HUES48 (cell line): ENCODE measurements at regions not wholly inside any gene's neighbourhood (a gene's known extent, or its start where the extent isn't known, plus 50 kb on each side); places are given as distances from the start of the nearest gene placed in this dataset.

ENCODE experiments used
- H3K27ac ChIP-seq: one replicate; pipeline ENCODE4 v1.7.0; 2013; ENCODE audit warnings: low read depth, low read length, inconsistent platforms
- H3K27me3 ChIP-seq: 2 replicates; pipeline ENCODE4 v1.6.1; 2013; ENCODE audit warnings: mild to moderate bottlenecking, low read length; ENCODE audit not compliant: control insufficient read depth, insufficient read depth
- H3K36me3 ChIP-seq: 2 replicates; pipeline ENCODE4 v1.6.1; 2013; ENCODE audit warnings: low read length; ENCODE audit not compliant: control insufficient read depth, insufficient read depth
- H3K4me1 ChIP-seq: 2 replicates; pipeline ENCODE4 v1.6.1; 2013; ENCODE audit warnings: mild to moderate bottlenecking, low read length; ENCODE audit not compliant: control insufficient read depth, insufficient read depth
- H3K4me3 ChIP-seq: 2 replicates; pipeline ENCODE4 v1.5.1; 2013; ENCODE audit warnings: mild to moderate bottlenecking, low read depth, low read length
- H3K9ac ChIP-seq: 2 replicates; pipeline ENCODE4 v1.6.1; 2013; ENCODE audit warnings: mild to moderate bottlenecking, low read depth, low read length, moderate library complexity
- H3K9me3 ChIP-seq: 2 replicates; pipeline ENCODE4 v1.6.1; 2013; ENCODE audit warnings: low read length; ENCODE audit not compliant: control insufficient read depth, insufficient read depth

GRCh38 chr4:24330573-24330972 lies 253.8 kb downstream of the DHX15 start:
- no peaks in the 10 kb centered on the region for H3K9me3 ChIP-seq
- H3K36me3 ChIP-seq, result peaks cover 7% of the 10 kb centered on the region; the same call in 1 of the 2 replicates
- no peak overlapping the region for H3K9ac ChIP-seq
- peaks cover 12% of the 10 kb centered on the region for H3K4me1 ChIP-seq
- no peak overlapping the region for H3K27ac ChIP-seq
- no peak overlapping the region for H3K4me3 ChIP-seq
- no peaks in the 10 kb centered on the region for H3K27me3 ChIP-seq

DNA sequence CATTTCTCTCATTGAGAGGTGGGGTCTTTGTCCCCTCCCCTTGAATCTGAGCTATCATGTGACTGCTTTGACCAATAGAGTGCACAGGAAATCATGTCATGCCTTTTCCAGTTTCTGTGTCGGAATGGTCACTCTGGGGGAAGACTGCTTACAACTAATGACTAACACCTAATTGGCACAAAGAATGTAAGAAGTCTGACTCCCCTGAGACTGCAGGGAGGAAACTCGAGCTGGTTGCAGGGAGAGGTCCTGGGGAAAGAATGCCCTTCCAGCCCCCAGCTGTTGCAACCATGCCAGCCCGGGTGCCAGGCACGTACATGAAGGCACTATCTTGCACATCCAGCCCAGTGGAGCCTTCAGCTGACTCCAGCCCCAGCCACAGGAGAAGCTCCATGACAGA lies 254.2 kb downstream of the DHX15 start:
- H3K9ac ChIP-seq, result no peak overlapping the region
- H3K36me3 ChIP-seq, result peaks cover 7% of the 10 kb centered on the region; the same call in 1 of the 2 replicates

GRCh38 chr4:24328711-24329110 lies 255.6 kb downstream of the DHX15 start:
- no peaks in the 10 kb centered on the region for H3K27me3 ChIP-seq
- peaks cover 12% of the 10 kb centered on the region for H3K4me1 ChIP-seq
- no peak overlapping the region for H3K27ac ChIP-seq
- H3K9me3 ChIP-seq, result no peaks in the 10 kb centered on the region
- peaks cover 7% of the 10 kb centered on the region; the same call in 1 of the 2 replicates for H3K36me3 ChIP-seq
- no peak overlapping the region for H3K4me3 ChIP-seq
- H3K9ac ChIP-seq, result no peak overlapping the region

More for the DNA sequence above, 254.2 kb downstream of the DHX15 start:
- no peaks in the 10 kb centered on the region for H3K9me3 ChIP-seq
- H3K27me3 ChIP-seq, result no peaks in the 10 kb centered on the region
- H3K27ac ChIP-seq, result no peak overlapping the region
- no peak overlapping the region for H3K4me3 ChIP-seq
- peaks cover 12% of the 10 kb centered on the region for H3K4me1 ChIP-seq

DNA sequence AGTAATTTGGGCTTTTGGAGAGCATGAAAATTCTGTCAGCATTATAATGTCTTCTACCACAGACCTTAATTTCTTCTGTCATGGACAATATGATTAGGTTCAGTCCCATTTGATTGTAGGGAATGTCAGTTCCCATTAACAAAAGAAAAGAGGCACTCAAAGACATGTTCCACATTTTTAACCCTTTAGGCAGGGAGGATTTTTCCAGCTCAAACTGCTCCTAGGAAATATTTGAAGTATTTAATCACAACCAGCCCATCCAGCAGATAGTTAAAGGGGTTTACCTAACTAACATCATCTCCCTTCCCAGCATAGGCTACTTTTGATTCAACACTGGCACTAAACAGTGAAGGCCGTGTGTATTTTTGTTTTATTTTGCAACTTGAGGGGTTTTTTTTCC lies 256.0 kb downstream of the DHX15 start:
- Histone ChIP-seq H3K36me3 (peaks cover 7% of the 10 kb centered on the region; the same call in 1 of the 2 replicates), H3K4me3 (no peak overlapping the region), H3K27ac (no peak overlapping the region)

DNA sequence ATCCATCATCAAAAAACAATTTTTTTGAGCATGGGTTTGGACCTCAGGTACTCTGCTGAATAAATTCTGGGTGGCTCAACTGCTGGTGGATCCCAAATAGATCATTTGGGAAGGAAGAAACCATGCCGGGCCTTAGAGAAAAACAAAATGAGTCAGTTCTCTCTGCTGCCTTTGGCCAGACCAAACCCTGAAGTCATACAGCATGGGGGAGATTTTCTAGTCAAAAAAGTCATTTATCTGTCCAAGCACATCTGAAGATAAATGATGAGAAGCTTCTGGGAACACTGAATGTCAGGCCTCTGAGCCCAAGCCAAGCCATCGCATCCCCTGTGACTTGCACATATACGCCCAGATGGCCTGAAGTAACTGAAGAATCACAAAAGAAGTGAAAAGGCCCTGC lies 261.4 kb downstream of the DHX15 start:
- Histone ChIP-seq H3K4me3 (peak overlapping the region; percentile 4; the same call in 1 of the 2 replicates), H3K27me3 (peaks cover 8% of the 10 kb centered on the region; the same call in 1 of the 2 replicates), H3K9me3 (no peaks in the 10 kb centered on the region), H3K4me1 (peaks cover 40% of the 10 kb centered on the region), H3K36me3 (no peaks in the 10 kb centered on the region), H3K9ac (peak overlapping the region; percentile 6; the same call in 1 of the 2 replicates), H3K27ac (peak overlapping the region; percentile 26)

More for the DNA sequence above, 256.0 kb downstream of the DHX15 start:
- Histone ChIP-seq H3K9ac (no peak overlapping the region), H3K27me3 (no peaks in the 10 kb centered on the region), H3K9me3 (no peaks in the 10 kb centered on the region), H3K4me1 (peaks cover 12% of the 10 kb centered on the region)

GRCh38 chr4:24322511-24322910 lies 261.8 kb downstream of the DHX15 start:
- no peaks in the 10 kb centered on the region for H3K36me3 ChIP-seq
- peaks cover 8% of the 10 kb centered on the region; the same call in 1 of the 2 replicates for H3K27me3 ChIP-seq
- peak overlapping the region; percentile 44; the same call in 1 of the 2 replicates for H3K4me3 ChIP-seq
- peak overlapping the region; percentile 53 for H3K27ac ChIP-seq
- H3K4me1 ChIP-seq, result peaks cover 43% of the 10 kb centered on the region
- no peak overlapping the region for H3K9ac ChIP-seq
- no peaks in the 10 kb centered on the region for H3K9me3 ChIP-seq

DNA sequence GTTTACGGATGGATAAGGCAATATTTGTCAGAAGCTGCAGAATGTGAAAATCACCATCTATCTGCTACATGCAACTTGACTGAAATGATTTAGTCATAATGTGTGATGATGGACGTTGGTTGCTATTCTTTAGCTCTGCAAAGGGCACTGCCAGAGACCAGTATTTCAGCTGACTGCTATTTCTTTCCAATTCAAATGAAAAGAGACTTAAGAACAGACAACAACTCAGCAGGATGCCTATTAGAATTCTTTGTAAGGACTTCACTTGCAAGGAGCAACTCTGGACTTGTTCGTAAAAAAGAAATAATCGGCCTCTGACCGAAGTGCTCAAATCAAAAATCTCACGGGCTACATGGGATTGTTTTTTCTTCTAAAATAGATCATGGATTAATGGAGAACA lies 262.7 kb downstream of the DHX15 start:
- Histone ChIP-seq H3K9ac (peak overlapping the region; percentile 34; the same call in 1 of the 2 replicates), H3K4me3 (peak overlapping the region; percentile 44), H3K36me3 (no peaks in the 10 kb centered on the region), H3K27ac (peak overlapping the region; percentile 53), H3K4me1 (peaks cover 46% of the 10 kb centered on the region), H3K9me3 (no peaks in the 10 kb centered on the region), H3K27me3 (peaks cover 8% of the 10 kb centered on the region; the same call in 1 of the 2 replicates)

- no peaks in the 10 kb centered on the region for H3K9me3 ChIP-seq
- H3K27me3 ChIP-seq, result peaks cover 8% of the 10 kb centered on the region; the same call in 1 of the 2 replicates
- peaks cover 51% of the 10 kb centered on the region for H3K4me1 ChIP-seq
- peak overlapping the region; percentile 7; the same call in 1 of the 2 replicates for H3K9ac ChIP-seq
- peak overlapping the region; percentile 44 for H3K4me3 ChIP-seq
- no peaks in the 10 kb centered on the region for H3K36me3 ChIP-seq
- H3K27ac ChIP-seq, result peak overlapping the region; percentile 38
Measured at GRCh38 chr4:24321131-24321530, 263.2 kb downstream of the DHX15 start.

DNA sequence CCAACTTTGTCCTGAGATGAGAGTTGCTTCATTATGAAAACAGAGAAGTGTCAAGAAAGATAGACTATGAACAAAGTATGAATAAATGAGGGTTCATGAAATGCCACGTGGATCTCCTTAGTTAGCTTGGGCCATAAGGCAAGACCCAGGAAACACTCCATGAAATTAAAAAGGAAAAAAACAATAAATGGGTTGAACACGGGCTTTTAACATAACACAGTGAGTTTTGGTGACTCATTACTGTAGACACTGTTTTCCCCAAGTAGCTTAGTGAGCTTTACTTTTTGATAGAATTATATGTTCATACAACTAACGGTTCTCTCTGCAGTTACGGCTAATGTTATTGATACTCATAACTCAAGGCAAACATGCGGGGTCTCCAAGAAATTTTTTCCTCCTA lies 265.0 kb downstream of the DHX15 start:
- H3K9me3 ChIP-seq, result no peaks in the 10 kb centered on the region
- H3K4me3 ChIP-seq, result no peak overlapping the region
- H3K27me3 ChIP-seq, result peaks cover 8% of the 10 kb centered on the region; the same call in 1 of the 2 replicates
- H3K27ac ChIP-seq, result no peak overlapping the region
- peaks cover 53% of the 10 kb centered on the region for H3K4me1 ChIP-seq
- no peak overlapping the region for H3K9ac ChIP-seq
- H3K36me3 ChIP-seq, result no peaks in the 10 kb centered on the region

- Histone ChIP-seq H3K36me3 (no peaks in the 10 kb centered on the region), H3K27ac (no peak overlapping the region), H3K4me1 (peaks cover 23% of the 10 kb centered on the region), H3K27me3 (no peaks in the 10 kb centered on the region), H3K9ac (no peak overlapping the region), H3K4me3 (no peak overlapping the region), H3K9me3 (no peaks in the 10 kb centered on the region)
Measured at GRCh38 chr4:24315056-24315455, 269.3 kb downstream of the DHX15 start.

- Histone ChIP-seq H3K27ac (no peak overlapping the region), H3K9ac (no peak overlapping the region), H3K4me1 (peaks cover 18% of the 10 kb centered on the region), H3K4me3 (no peak overlapping the region), H3K27me3 (no peaks in the 10 kb centered on the region), H3K9me3 (no peaks in the 10 kb centered on the region), H3K36me3 (no peaks in the 10 kb centered on the region)
Measured at GRCh38 chr4:24312261-24312913, 272.0 kb downstream of the DHX15 start.
